ENCODE measurements at regions not wholly inside any gene's neighbourhood (a gene's known extent, or its start where the extent isn't known, plus 50 kb on each side); places are given as distances from the start of the nearest gene placed in this dataset.

DNA sequence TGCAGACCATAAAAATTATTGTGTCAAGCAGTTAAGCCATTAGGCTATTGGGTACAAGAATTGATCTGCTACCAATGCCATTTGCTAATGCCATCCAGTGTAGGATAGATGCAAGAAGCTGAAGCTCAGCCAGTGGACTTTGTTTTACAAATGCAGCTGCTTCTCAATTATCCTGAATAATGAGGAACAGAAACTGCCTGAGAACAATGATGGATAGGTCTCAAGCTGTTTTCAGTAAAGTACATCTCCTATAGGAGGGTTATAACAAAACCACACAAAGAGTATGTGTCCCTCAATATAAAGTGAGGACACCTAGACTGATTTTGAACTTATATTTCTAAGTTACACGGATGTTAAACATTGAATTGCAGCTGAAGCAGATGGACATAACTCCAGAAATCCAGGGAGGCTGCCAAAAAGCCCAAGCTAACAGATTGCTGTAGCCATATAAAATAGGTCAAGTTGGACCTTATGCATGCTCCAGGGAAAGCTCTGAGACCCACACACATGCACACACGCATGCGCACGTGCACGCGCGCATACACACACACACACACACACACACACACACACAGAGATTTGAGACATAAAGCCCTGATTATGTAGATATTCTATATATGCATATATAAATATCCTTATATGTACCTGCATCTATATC is 482.7 kb upstream of the CD180 start:
- Mint-ChIP-seq H3K27me3 (peaks cover 0 to 11% of the 10 kb centered on the region in 2 donors), H3K4me1 (ENCODE audit: low read depth in 2 of 2) (no peaks in the 10 kb centered on the region), H3K9me3 (no peaks in the 10 kb centered on the region)

GRCh38 chr5:67678594-67678993 is 482.0 kb upstream of the CD180 start:
- no peaks in the 10 kb centered on the region for H3K4me1 Mint-ChIP-seq (ENCODE audit: low read depth in 2 of 2)
- H3K4me3 Mint-ChIP-seq = no peak overlapping the region
- no peaks in the 10 kb centered on the region for H3K36me3 Mint-ChIP-seq (ENCODE audit: insufficient read depth)
- H3K27ac Mint-ChIP-seq = no peak overlapping the region
- peaks cover 0 to 6% of the 10 kb centered on the region in 2 donors for H3K27me3 Mint-ChIP-seq
- ATAC-seq (replicated peaks) = no peak
- no peak for DNase-seq
- H3K9me3 Mint-ChIP-seq = no peaks in the 10 kb centered on the region

More for the DNA sequence above, 482.7 kb upstream of the CD180 start:
- Mint-ChIP-seq H3K36me3 (ENCODE audit: insufficient read depth) (no peaks in the 10 kb centered on the region), H3K4me3 (no peak overlapping the region), H3K27ac (no peak overlapping the region)
- ATAC-seq (replicated peaks) (no peak), DNase-seq (no peak)

GRCh38 chr5:67677422-67677970 is 480.9 kb upstream of the CD180 start:
- Mint-ChIP-seq H3K9me3 (no peaks in the 10 kb centered on the region), H3K27ac (no peak overlapping the region), H3K4me1 (ENCODE audit: low read depth in 2 of 2) (no peaks in the 10 kb centered on the region), H3K36me3 (ENCODE audit: insufficient read depth) (no peaks in the 10 kb centered on the region), H3K27me3 (no peaks in the 10 kb centered on the region), H3K4me3 (no peak overlapping the region)
- DNase-seq (no peak), ATAC-seq (replicated peaks) (no peak)

GRCh38 chr5:67676863-67677262 is 480.3 kb upstream of the CD180 start:
- no peak for ATAC-seq (replicated peaks)
- Mint-ChIP-seq H3K9me3 (no peaks in the 10 kb centered on the region), H3K4me3 (no peak overlapping the region), H3K36me3 (ENCODE audit: insufficient read depth) (no peaks in the 10 kb centered on the region), H3K4me1 (ENCODE audit: low read depth in 2 of 2) (no peaks in the 10 kb centered on the region), H3K27me3 (no peaks in the 10 kb centered on the region), H3K27ac (no peak overlapping the region)
- DNase-seq = no peak

GRCh38 chr5:67674159-67674655 is 477.6 kb upstream of the CD180 start:
- H3K27ac Mint-ChIP-seq = no peak overlapping the region
- H3K4me1 Mint-ChIP-seq (ENCODE audit: low read depth in 2 of 2) = no peaks in the 10 kb centered on the region
- no peak for ATAC-seq (replicated peaks)
- no peaks in the 10 kb centered on the region for H3K27me3 Mint-ChIP-seq
- H3K9me3 Mint-ChIP-seq = no peaks in the 10 kb centered on the region
- H3K4me3 Mint-ChIP-seq = no peak overlapping the region
- no peaks in the 10 kb centered on the region for H3K36me3 Mint-ChIP-seq (ENCODE audit: insufficient read depth)
- DNase-seq = no peak

DNA sequence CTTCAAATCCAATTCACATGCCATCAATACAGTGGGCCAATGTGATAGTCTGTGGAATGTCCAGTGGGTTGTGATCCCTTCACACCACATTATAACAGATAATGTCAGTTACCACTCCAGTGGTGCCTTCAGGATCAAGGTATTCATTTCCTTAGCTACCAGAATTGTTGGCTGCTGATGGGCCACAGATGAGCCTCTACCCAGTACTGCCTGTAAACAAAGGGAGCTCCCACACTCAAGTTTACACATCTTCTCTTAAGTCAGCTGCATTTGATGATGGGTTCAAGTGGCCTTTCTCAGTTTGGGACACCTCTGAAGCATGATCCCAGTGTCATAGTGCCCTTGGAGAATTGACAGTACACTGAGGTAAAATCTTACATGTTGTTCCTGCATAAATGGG is 477.0 kb upstream of the CD180 start:
- Mint-ChIP-seq H3K36me3 (ENCODE audit: insufficient read depth) (no peaks in the 10 kb centered on the region), H3K27me3 (no peaks in the 10 kb centered on the region), H3K4me1 (ENCODE audit: low read depth in 2 of 2) (no peaks in the 10 kb centered on the region), H3K9me3 (no peaks in the 10 kb centered on the region), H3K4me3 (no peak overlapping the region), H3K27ac (no peak overlapping the region)
- ATAC-seq (replicated peaks) (no peak), DNase-seq (no peak)

DNA sequence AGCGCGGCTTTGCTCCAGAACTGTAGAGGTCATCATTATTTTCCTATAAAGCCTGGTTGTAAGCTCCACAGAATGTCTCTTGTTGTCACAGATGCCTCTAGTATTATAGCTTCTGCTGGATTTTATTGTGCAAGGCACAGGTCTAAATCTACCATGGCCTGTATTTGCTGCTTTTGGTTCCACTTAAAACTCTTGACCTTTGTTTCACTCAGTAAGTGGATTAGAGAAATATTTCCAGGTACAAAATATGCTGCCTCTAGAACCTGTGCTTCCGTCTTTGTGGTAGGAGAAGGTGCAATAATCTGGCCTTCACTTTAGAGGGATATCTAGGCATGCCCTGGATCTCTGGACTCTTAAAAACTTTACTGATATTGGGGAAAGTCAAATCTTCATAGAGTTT is 476.6 kb upstream of the CD180 start:
- DNase-seq = no peak
- ATAC-seq (replicated peaks) = no peak
- H3K4me1 Mint-ChIP-seq (ENCODE audit: low read depth in 2 of 2) = no peaks in the 10 kb centered on the region
- no peak overlapping the region for H3K4me3 Mint-ChIP-seq
- no peaks in the 10 kb centered on the region for H3K9me3 Mint-ChIP-seq
- no peak overlapping the region for H3K27ac Mint-ChIP-seq
- no peaks in the 10 kb centered on the region for H3K36me3 Mint-ChIP-seq (ENCODE audit: insufficient read depth)
- H3K27me3 Mint-ChIP-seq = no peaks in the 10 kb centered on the region

DNA sequence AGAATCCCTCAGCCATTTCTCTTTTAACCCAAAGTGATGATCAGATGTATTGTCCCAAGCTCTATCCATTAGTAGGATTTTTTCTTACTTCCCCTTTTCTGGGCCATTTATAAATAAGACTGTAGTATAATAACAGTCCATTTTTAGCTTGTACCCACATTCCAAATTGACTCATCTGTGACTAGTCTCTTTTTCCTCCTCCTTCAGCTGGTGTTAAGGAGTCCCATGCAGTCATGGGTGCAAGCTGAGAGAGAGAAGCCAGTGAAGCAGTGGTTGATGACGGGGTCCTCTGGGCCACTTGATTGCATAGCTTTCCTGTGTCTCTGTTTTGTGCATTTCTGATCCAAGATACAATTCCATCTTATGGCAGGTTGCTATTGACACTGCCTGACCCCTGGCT is 476.0 kb upstream of the CD180 start:
- no peak overlapping the region for H3K4me3 Mint-ChIP-seq
- no peaks in the 10 kb centered on the region for H3K27me3 Mint-ChIP-seq
- no peak overlapping the region for H3K27ac Mint-ChIP-seq
- H3K4me1 Mint-ChIP-seq (ENCODE audit: low read depth in 2 of 2) = no peaks in the 10 kb centered on the region
- ATAC-seq (replicated peaks) (no peak), DNase-seq (no peak)
- H3K9me3 Mint-ChIP-seq = no peaks in the 10 kb centered on the region
- no peaks in the 10 kb centered on the region for H3K36me3 Mint-ChIP-seq (ENCODE audit: insufficient read depth)

DNA sequence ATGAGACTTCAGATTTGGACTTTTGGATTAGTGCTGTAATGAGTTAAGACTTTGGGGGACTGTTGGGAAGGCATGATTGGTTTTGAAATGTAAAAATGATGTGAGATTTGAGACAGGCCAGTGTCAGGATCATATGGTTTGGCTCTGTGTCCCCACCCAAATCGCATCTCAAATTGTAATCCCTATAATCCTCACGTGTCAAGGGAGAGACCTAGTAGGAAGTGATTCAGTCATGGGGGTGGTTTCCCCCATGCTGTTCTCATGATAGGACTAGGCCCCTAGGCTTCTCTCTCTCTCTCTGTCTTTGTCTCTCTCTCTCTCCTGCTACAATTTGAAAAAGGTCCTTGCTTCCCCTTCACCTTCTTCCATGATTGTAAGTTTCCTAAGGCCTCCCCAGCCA is 473.3 kb upstream of the CD180 start:
- peaks cover 0 to 2% of the 10 kb centered on the region in 2 donors for H3K9me3 Mint-ChIP-seq
- no peak overlapping the region for H3K4me3 Mint-ChIP-seq
- H3K27ac Mint-ChIP-seq = no peak overlapping the region
- ATAC-seq (replicated peaks) = no peak
- H3K36me3 Mint-ChIP-seq (ENCODE audit: insufficient read depth) = peaks cover 3% of the 10 kb centered on the region
- DNase-seq = no peak
- H3K27me3 Mint-ChIP-seq = no peaks in the 10 kb centered on the region
- H3K4me1 Mint-ChIP-seq (ENCODE audit: low read depth in 2 of 2) = no peaks in the 10 kb centered on the region

- no peak overlapping the region for H3K27ac Mint-ChIP-seq
- no peak for DNase-seq
- H3K4me3 Mint-ChIP-seq = no peak overlapping the region
- no peaks in the 10 kb centered on the region for H3K36me3 Mint-ChIP-seq (ENCODE audit: insufficient read depth)
- no peak for ATAC-seq (replicated peaks)
- H3K27me3 Mint-ChIP-seq = no peaks in the 10 kb centered on the region
- H3K4me1 Mint-ChIP-seq (ENCODE audit: low read depth in 2 of 2) = no peaks in the 10 kb centered on the region
- no peaks in the 10 kb centered on the region for H3K9me3 Mint-ChIP-seq
Measured at GRCh38 chr5:67660149-67660548, 463.6 kb upstream of the CD180 start.

DNA sequence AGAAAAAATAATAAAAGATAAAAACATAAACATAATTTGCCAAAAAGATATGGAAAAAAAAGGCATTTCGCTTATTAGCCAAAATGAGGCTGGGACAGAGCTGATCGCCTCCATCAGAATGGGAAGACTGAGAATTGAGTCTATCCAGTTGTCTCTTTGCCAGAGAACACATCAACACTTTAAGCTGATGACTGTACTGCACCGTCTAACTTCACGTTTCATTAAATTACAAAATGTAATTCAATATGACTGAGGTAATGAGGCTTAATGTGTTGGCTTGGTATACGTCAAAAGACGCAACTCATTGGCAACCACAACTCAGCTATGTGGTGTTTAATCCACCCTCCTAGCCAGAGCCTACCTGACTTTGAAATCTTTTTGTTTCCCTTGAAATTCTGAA is 462.7 kb upstream of the CD180 start:
- no peaks in the 10 kb centered on the region for H3K9me3 Mint-ChIP-seq
- no peak overlapping the region for H3K27ac Mint-ChIP-seq
- DNase-seq = no peak
- no peaks in the 10 kb centered on the region for H3K36me3 Mint-ChIP-seq (ENCODE audit: insufficient read depth)
- no peak overlapping the region for H3K4me3 Mint-ChIP-seq
- ATAC-seq (replicated peaks) = no peak
- H3K4me1 Mint-ChIP-seq (ENCODE audit: low read depth in 2 of 2) = no peaks in the 10 kb centered on the region
- H3K27me3 Mint-ChIP-seq = no peaks in the 10 kb centered on the region

- Mint-ChIP-seq H3K4me1 (ENCODE audit: low read depth in 2 of 2) (no peaks in the 10 kb centered on the region), H3K36me3 (ENCODE audit: insufficient read depth) (no peaks in the 10 kb centered on the region), H3K27ac (no peak overlapping the region), H3K9me3 (no peaks in the 10 kb centered on the region), H3K4me3 (no peak overlapping the region), H3K27me3 (no peaks in the 10 kb centered on the region)
- no peak for ATAC-seq (replicated peaks)
- DNase-seq = no peak
Measured at GRCh38 chr5:67657055-67657454, 460.5 kb upstream of the CD180 start.

DNA sequence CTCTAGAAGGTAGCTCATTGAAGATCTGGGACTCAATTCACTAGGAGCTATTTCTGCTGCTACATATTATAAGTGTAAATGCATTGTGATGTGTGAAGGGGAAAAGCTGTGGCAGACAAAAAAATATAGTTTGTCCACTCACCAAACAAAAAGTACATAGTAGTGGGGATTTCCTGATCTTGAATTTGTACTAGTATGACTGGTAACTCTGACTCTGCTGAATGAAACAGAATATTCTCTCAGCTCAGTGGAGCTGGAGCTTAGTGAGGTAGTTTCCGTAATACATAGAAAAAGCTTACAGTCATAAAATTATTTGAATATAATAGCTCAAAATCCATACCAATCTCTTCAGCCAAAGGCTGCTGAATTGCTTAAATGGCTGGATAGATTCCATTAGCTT is 455.6 kb upstream of the CD180 start:
- H3K9me3 Mint-ChIP-seq = no peaks in the 10 kb centered on the region
- no peaks in the 10 kb centered on the region for H3K36me3 Mint-ChIP-seq (ENCODE audit: insufficient read depth)
- ATAC-seq (replicated peaks) (no peak), DNase-seq (no peak)
- H3K4me3 Mint-ChIP-seq = no peak overlapping the region
- H3K27ac Mint-ChIP-seq = no peak overlapping the region
- no peaks in the 10 kb centered on the region for H3K4me1 Mint-ChIP-seq (ENCODE audit: low read depth in 2 of 2)
- H3K27me3 Mint-ChIP-seq = peaks cover 10% of the 10 kb centered on the region in 2 donors

GRCh38 chr5:67651180-67651579 is 454.6 kb upstream of the CD180 start:
- H3K4me3 Mint-ChIP-seq = no peak overlapping the region
- peaks cover 7 to 9% of the 10 kb centered on the region in 2 donors for H3K4me1 Mint-ChIP-seq (ENCODE audit: low read depth in 2 of 2)
- DNase-seq (no peak), ATAC-seq (replicated peaks) (no peak)
- H3K27me3 Mint-ChIP-seq = peaks cover 10% of the 10 kb centered on the region in 2 donors
- H3K36me3 Mint-ChIP-seq (ENCODE audit: insufficient read depth) = no peaks in the 10 kb centered on the region
- H3K27ac Mint-ChIP-seq = no peak overlapping the region
- H3K9me3 Mint-ChIP-seq = no peaks in the 10 kb centered on the region
